ENCODE measurements at regions not wholly inside any gene's neighbourhood (a gene's known extent, or its start where the extent isn't known, plus 50 kb on each side); places are given as distances from the start of the nearest gene placed in this dataset.

GRCh38 chr5:167271511-167271910 is 1019.9 kb upstream of the WWC1 start:
- Mint-ChIP-seq H3K27me3 (no peaks in the 10 kb centered on the region), H3K4me3 (no peak overlapping the region), H3K36me3 (ENCODE audit: low read depth) (no peaks in the 10 kb centered on the region), H3K27ac (no peak overlapping the region), H3K4me1 (no peaks in the 10 kb centered on the region), H3K9me3 (ENCODE audit: low read depth) (peaks cover 10% of the 10 kb centered on the region)
- intact Hi-C loops (cut with DNase I, micrococcal nuclease), result no loop called here
- no peak for DNase-seq
- ATAC-seq, result no peak
- POLR2A ChIA-PET, result no interaction called here
- CTCF ChIA-PET, result interaction anchor here (0.6 kb wide), 1 partner anchor 155 kb away, joined by 3 read pairs; no protein-coding TSS in a partner anchor

DNA sequence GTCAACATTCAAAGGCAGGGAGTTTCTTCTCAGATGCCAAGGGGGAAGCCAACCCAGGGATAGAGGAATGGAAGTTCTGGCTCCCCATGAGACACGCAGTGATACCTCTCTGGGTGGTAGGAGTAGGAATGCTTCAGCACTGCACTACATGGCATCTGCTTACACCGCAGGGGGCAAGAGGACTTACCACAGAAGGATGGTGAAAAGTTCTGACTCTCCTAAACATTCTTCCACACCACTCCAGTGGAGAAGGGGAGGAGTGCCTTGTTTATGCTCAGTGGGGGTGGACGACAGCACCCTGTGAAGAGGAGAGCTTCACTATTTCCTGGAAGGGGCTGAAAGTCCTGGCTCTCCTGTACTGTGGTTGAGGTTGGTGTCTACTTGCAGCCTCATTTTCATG is 1011.3 kb upstream of the WWC1 start:
- DNase-seq (no peak), ATAC-seq (no peak)
- H3K36me3 Mint-ChIP-seq (ENCODE audit: low read depth), result no peaks in the 10 kb centered on the region
- no peaks in the 10 kb centered on the region for H3K27me3 Mint-ChIP-seq
- no peaks in the 10 kb centered on the region for H3K4me1 Mint-ChIP-seq
- H3K9me3 Mint-ChIP-seq (ENCODE audit: low read depth), result peaks cover 8% of the 10 kb centered on the region
- no peak overlapping the region for H3K27ac Mint-ChIP-seq
- H3K4me3 Mint-ChIP-seq, result no peak overlapping the region
- CTCF ChIA-PET, result no interaction called here
- POLR2A ChIA-PET, result no interaction called here
- intact Hi-C loops (cut with DNase I, micrococcal nuclease), result no loop called here

- no peak overlapping the region for H3K4me3 Mint-ChIP-seq
- no peak overlapping the region for H3K27ac Mint-ChIP-seq
- no peaks in the 10 kb centered on the region for H3K36me3 Mint-ChIP-seq (ENCODE audit: low read depth)
- POLR2A ChIA-PET, result no interaction called here
- CTCF ChIA-PET, result no interaction called here
- intact Hi-C loops (cut with DNase I, micrococcal nuclease), result no loop called here
- H3K9me3 Mint-ChIP-seq (ENCODE audit: low read depth), result peaks cover 13% of the 10 kb centered on the region
- H3K27me3 Mint-ChIP-seq, result no peaks in the 10 kb centered on the region
- no peaks in the 10 kb centered on the region for H3K4me1 Mint-ChIP-seq
- no peak for DNase-seq
- no peak for ATAC-seq
Observed at GRCh38 chr5:167281925-167282324, 1009.5 kb upstream of the WWC1 start.

DNA sequence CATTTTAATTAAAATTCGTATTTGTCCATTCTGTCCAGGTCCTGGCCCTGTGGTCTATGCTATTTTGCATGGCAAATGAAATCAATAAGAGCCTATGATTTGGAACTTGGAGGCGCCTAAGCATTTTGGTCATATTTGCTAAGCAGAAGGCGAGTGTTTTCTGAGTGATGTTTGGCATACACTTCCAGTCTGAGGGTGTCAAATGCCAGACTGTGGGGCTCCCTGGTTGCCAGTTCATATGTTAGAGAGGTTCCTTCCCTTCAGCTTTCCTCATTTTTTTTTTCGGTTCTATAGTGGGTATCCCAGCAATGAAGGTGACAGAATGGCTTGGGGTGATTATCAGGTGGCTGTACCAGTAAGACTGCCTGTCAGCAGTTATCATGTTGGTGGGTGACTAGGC is 1007.8 kb upstream of the WWC1 start:
- no peak overlapping the region for H3K4me3 Mint-ChIP-seq
- peaks cover 15% of the 10 kb centered on the region for H3K9me3 Mint-ChIP-seq (ENCODE audit: low read depth)
- ATAC-seq (no peak), DNase-seq (no peak)
- ChIA-PET POLR2A (no interaction called here), CTCF (interaction anchor here (0.6 kb wide), 1 partner anchor 987 kb away, joined by 4 read pairs; no protein-coding TSS in a partner anchor)
- intact Hi-C loops (cut with DNase I, micrococcal nuclease), result no loop called here
- H3K36me3 Mint-ChIP-seq (ENCODE audit: low read depth), result no peaks in the 10 kb centered on the region
- no peaks in the 10 kb centered on the region for H3K27me3 Mint-ChIP-seq
- no peaks in the 10 kb centered on the region for H3K4me1 Mint-ChIP-seq
- H3K27ac Mint-ChIP-seq, result no peak overlapping the region

DNA sequence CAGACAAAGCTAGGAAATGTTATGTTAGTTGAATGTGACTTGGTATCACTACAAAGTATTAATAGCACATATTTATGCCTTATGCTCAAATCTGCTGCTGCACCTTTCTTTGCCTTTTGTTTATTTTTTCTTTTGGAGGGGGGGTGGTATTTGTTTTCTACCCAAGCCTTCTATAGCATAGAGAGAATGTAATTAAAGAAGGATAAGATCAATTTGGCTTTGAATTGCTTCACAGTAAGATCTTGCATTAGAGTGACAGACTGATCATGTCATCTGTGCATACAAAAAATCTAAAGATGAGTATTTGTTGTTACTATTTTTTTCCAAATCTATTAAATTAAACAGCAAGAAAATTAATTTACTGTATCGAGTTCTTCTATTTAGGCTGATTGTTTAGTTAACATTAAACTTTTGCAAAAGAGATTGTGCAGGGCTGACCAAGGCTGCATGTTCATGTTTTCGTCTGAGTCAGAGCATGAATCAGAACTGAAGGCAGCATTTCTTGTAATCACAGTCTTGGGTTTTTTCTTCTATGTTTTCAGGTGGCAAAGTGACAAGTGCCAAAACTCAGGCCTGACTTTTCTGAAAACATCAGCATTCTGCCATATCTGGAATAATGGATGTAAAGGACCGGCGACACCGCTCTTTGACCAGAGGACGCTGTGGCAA is 1007.1 kb upstream of the WWC1 start:
- DNase-seq (no peak), ATAC-seq (no peak)
- no peaks in the 10 kb centered on the region for H3K4me1 Mint-ChIP-seq
- no peaks in the 10 kb centered on the region for H3K36me3 Mint-ChIP-seq (ENCODE audit: low read depth)
- ChIA-PET POLR2A (no interaction called here), CTCF (no interaction called here)
- H3K27me3 Mint-ChIP-seq, result no peaks in the 10 kb centered on the region
- intact Hi-C loops (cut with DNase I, micrococcal nuclease), result no loop called here
- no peak overlapping the region for H3K27ac Mint-ChIP-seq
- no peak overlapping the region for H3K4me3 Mint-ChIP-seq
- H3K9me3 Mint-ChIP-seq (ENCODE audit: low read depth), result peaks cover 12% of the 10 kb centered on the region

- Mint-ChIP-seq H3K36me3 (ENCODE audit: low read depth) (no peaks in the 10 kb centered on the region), H3K4me1 (no peaks in the 10 kb centered on the region), H3K9me3 (ENCODE audit: low read depth) (peaks cover 11% of the 10 kb centered on the region), H3K4me3 (no peak overlapping the region), H3K27ac (no peak overlapping the region), H3K27me3 (no peaks in the 10 kb centered on the region)
- ChIA-PET CTCF (no interaction called here), POLR2A (no interaction called here)
- intact Hi-C loops (cut with DNase I, micrococcal nuclease), result no loop called here
- DNase-seq, result no peak
- ATAC-seq, result no peak
Observed at GRCh38 chr5:167285591-167285990, 1005.9 kb upstream of the WWC1 start.

DNA sequence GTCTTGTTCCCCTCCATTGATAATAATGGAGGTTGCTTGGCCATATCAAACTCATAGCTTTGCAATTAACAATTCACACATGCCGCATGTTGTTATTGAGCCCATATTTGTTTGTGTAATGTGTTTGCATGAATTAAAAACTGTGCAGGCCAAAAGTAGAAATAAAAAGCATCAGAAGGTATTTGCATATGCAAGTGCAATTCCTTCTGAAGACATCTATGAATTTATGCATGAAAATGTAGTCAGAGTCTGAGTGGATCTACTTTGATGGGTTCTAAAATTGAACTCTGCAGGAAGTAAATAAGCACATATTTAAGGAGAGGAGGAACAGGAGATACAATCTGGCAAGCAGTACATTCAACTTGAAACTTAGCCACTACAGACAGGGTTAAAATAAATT is 1004.6 kb upstream of the WWC1 start:
- ChIA-PET POLR2A (no interaction called here), CTCF (no interaction called here)
- ATAC-seq, result no peak
- H3K36me3 Mint-ChIP-seq (ENCODE audit: low read depth), result no peaks in the 10 kb centered on the region
- no peak for DNase-seq
- no peaks in the 10 kb centered on the region for H3K4me1 Mint-ChIP-seq
- no peak overlapping the region for H3K4me3 Mint-ChIP-seq
- H3K9me3 Mint-ChIP-seq (ENCODE audit: low read depth), result peaks cover 10% of the 10 kb centered on the region
- no peak overlapping the region for H3K27ac Mint-ChIP-seq
- intact Hi-C loops (cut with DNase I, micrococcal nuclease), result no loop called here
- no peaks in the 10 kb centered on the region for H3K27me3 Mint-ChIP-seq

- CTCF ChIA-PET, result no interaction called here
- no peak for DNase-seq
- no peak for ATAC-seq
- H3K27ac Mint-ChIP-seq, result no peak overlapping the region
- H3K4me3 Mint-ChIP-seq, result no peak overlapping the region
- H3K36me3 Mint-ChIP-seq (ENCODE audit: low read depth), result no peaks in the 10 kb centered on the region
- POLR2A ChIA-PET, result no interaction called here
- no peaks in the 10 kb centered on the region for H3K4me1 Mint-ChIP-seq
- H3K9me3 Mint-ChIP-seq (ENCODE audit: low read depth), result peaks cover 10% of the 10 kb centered on the region
- intact Hi-C loops (cut with DNase I, micrococcal nuclease), result no loop called here
- no peaks in the 10 kb centered on the region for H3K27me3 Mint-ChIP-seq
Observed at GRCh38 chr5:167290478-167290877, 1001.0 kb upstream of the WWC1 start.

GRCh38 chr5:167294882-167295680 is 996.4 kb upstream of the WWC1 start:
- H3K4me3 Mint-ChIP-seq, result no peak overlapping the region
- H3K27ac Mint-ChIP-seq, result no peak overlapping the region
- H3K27me3 Mint-ChIP-seq, result no peaks in the 10 kb centered on the region
- intact Hi-C loops (cut with DNase I, micrococcal nuclease), result no loop called here
- POLR2A ChIA-PET, result no interaction called here
- H3K9me3 Mint-ChIP-seq (ENCODE audit: low read depth), result peaks cover 9% of the 10 kb centered on the region
- no peak for ATAC-seq
- CTCF ChIA-PET, result no interaction called here
- no peak for DNase-seq
- no peaks in the 10 kb centered on the region for H3K4me1 Mint-ChIP-seq
- H3K36me3 Mint-ChIP-seq (ENCODE audit: low read depth), result no peaks in the 10 kb centered on the region

GRCh38 chr5:167295681-167296005 is 995.8 kb upstream of the WWC1 start:
- H3K9me3 Mint-ChIP-seq (ENCODE audit: low read depth), result peaks cover 9% of the 10 kb centered on the region
- intact Hi-C loops (cut with DNase I, micrococcal nuclease), result no loop called here
- POLR2A ChIA-PET, result no interaction called here

GRCh38 chr5:167296066-167296465 is 995.4 kb upstream of the WWC1 start:
- Mint-ChIP-seq H3K27me3 (no peaks in the 10 kb centered on the region), H3K9me3 (ENCODE audit: low read depth) (peaks cover 9% of the 10 kb centered on the region), H3K36me3 (ENCODE audit: low read depth) (no peaks in the 10 kb centered on the region), H3K4me1 (no peaks in the 10 kb centered on the region), H3K4me3 (no peak overlapping the region), H3K27ac (no peak overlapping the region)
- DNase-seq, result no peak
- POLR2A ChIA-PET, result no interaction called here
- CTCF ChIA-PET, result interaction anchor here (0.7 kb wide), 1 partner anchor 1969 kb away, joined by 3 read pairs; no protein-coding TSS in a partner anchor
- intact Hi-C loops (cut with DNase I, micrococcal nuclease), result no loop called here
- no peak for ATAC-seq

More at GRCh38 chr5:167295681-167296005, 995.8 kb upstream of the WWC1 start:
- Mint-ChIP-seq H3K27me3 (no peaks in the 10 kb centered on the region), H3K4me1 (no peaks in the 10 kb centered on the region), H3K27ac (no peak overlapping the region), H3K36me3 (ENCODE audit: low read depth) (no peaks in the 10 kb centered on the region), H3K4me3 (no peak overlapping the region)
- no peak for DNase-seq
- ATAC-seq, result no peak
- CTCF ChIA-PET, result no interaction called here

DNA sequence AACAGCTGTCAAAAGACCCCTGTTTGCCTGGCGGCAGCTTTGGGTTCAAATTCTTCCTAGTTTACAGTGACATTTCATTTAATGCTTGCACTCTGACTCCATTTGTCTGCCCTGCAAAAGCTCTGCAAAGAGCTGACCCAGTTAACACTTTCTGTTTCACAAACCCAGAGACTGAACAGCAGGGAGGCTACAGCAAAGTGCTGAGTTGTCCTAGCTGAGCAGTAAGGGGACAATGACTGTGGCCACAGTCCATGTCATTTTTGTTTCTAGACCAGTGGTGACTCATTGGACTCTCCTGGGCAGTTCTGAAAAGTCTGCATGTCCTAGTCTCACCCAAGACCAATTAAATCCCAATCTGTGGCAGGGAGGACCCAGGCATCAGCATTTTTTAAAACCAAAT is 994.8 kb upstream of the WWC1 start:
- H3K27me3 Mint-ChIP-seq, result no peaks in the 10 kb centered on the region
- no peak overlapping the region for H3K27ac Mint-ChIP-seq
- ATAC-seq (no peak), DNase-seq (no peak)
- no peak overlapping the region for H3K4me3 Mint-ChIP-seq
- POLR2A ChIA-PET, result no interaction called here
- CTCF ChIA-PET, result interaction anchor here (0.7 kb wide), 1 partner anchor 1970 kb away, joined by 3 read pairs; no protein-coding TSS in a partner anchor
- intact Hi-C loops (cut with DNase I, micrococcal nuclease), result no loop called here
- H3K9me3 Mint-ChIP-seq (ENCODE audit: low read depth), result peaks cover 9% of the 10 kb centered on the region
- no peaks in the 10 kb centered on the region for H3K36me3 Mint-ChIP-seq (ENCODE audit: low read depth)
- H3K4me1 Mint-ChIP-seq, result no peaks in the 10 kb centered on the region
